ENCODE measurements at regions not wholly inside any gene's neighbourhood (a gene's known extent, or its start where the extent isn't known, plus 50 kb on each side); places are given as distances from the start of the nearest gene placed in this dataset.

DNA sequence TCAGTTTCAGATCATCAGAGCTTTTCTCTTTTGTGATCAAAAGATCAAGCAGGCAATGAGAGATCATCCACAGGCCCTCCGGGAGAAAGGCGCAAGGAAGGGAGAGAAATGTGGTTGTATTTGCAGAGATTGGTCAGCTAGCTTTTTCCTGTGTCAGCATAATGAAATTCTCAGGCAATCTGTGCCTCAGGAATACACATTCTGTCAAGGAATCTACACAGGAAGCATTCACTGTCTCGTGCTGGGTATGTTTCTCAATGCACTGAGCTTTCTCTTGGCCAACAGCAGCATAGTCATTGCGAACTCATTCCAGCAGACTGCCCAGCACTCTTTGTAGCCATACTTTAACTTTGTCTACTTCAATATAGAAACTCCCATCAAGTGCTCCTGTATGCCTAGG, 413.7 kb downstream of the PPP3CA start:
- Histone ChIP-seq H3K4me1 (no peaks in the 10 kb centered on the region), H3K4me3 (no peak overlapping the region), H3K27ac (no peak overlapping the region), H3K9me3 (no peaks in the 10 kb centered on the region), H3K36me3 (ENCODE audit: low read depth, missing control alignments) (no peaks in the 10 kb centered on the region), H3K27me3 (no peaks in the 10 kb centered on the region)
- no peak for DNase-seq
- no peak for TF ChIP-seq POLR2A (IDR thresholded peaks at IDR 0.05)
- TF ChIP-seq, protein P1, sequence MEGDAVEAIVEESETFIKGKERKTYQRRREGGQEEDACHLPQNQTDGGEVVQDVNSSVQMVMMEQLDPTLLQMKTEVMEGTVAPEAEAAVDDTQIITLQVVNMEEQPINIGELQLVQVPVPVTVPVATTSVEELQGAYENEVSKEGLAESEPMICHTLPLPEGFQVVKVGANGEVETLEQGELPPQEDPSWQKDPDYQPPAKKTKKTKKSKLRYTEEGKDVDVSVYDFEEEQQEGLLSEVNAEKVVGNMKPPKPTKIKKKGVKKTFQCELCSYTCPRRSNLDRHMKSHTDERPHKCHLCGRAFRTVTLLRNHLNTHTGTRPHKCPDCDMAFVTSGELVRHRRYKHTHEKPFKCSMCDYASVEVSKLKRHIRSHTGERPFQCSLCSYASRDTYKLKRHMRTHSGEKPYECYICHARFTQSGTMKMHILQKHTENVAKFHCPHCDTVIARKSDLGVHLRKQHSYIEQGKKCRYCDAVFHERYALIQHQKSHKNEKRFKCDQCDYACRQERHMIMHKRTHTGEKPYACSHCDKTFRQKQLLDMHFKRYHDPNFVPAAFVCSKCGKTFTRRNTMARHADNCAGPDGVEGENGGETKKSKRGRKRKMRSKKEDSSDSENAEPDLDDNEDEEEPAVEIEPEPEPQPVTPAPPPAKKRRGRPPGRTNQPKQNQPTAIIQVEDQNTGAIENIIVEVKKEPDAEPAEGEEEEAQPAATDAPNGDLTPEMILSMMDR (IDR thresholded peaks at IDR 0.05) = no peak
- intact Hi-C loops (cut with DNase I; ENCODE audit: low total_unique reads) = no loop called here
- WGBS, 2 donors = 55 to 60% methylated on average over 4 of the region's 4 CpGs

DNA sequence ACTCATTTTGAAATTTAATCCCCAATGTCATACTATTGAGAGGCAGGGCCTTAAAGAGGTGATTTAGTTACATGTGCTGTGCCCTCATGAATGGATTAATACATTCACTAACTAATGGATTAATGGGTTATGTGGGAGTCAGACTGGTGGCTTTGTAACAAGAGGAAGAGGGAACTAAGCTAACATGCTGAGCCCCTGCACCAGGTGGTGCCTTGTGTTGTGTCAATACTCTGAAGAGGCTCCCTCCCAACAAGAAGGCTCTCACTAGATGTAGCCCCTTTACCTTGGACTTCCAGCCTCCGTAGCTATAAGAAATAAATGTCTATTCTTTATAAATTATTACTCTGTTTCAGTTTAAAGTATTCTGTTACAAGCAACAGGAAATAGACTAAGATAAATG, 411.9 kb upstream of the EMCN start:
- no peak for TF ChIP-seq POLR2A (IDR thresholded peaks at IDR 0.05)
- TF ChIP-seq, protein P1 (IDR thresholded peaks at IDR 0.05) = no peak
- Histone ChIP-seq H3K9me3 (no peaks in the 10 kb centered on the region), H3K27me3 (no peaks in the 10 kb centered on the region), H3K4me3 (no peak overlapping the region), H3K36me3 (ENCODE audit: low read depth, missing control alignments) (no peaks in the 10 kb centered on the region), H3K27ac (no peak overlapping the region), H3K4me1 (no peaks in the 10 kb centered on the region)
- intact Hi-C loops (cut with DNase I; ENCODE audit: low total_unique reads) = no loop called here
- DNase-seq = no peak
- WGBS, 2 donors = 53 to 74% methylated on average over 1 of the region's 1 CpG

DNA sequence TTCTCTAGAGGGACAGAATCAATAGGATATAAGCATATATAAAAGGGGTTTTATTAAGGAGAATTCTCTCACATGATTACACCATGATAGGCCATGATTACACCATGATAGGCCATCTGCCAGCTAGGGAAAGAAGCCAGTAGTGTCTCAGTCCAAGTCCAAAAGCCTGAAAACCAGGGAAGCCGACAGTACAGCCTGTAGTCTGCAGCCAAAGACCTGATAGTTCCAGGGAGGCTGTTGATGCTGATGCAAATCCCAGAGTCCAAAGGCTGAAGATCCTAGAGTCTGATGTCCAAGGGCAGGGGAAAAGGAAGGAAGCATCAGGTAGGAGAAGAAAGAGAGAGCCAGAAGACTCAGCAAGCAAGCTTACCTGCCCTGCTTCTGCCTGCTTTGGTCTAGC, 411.3 kb upstream of the EMCN start:
- H3K9me3 ChIP-seq = no peaks in the 10 kb centered on the region
- TF ChIP-seq, protein P1 (IDR thresholded peaks at IDR 0.05) = no peak
- TF ChIP-seq POLR2A (IDR thresholded peaks at IDR 0.05) = no peak
- H3K27me3 ChIP-seq = no peaks in the 10 kb centered on the region
- no peaks in the 10 kb centered on the region for H3K4me1 ChIP-seq
- no peaks in the 10 kb centered on the region for H3K36me3 ChIP-seq (ENCODE audit: low read depth, missing control alignments)
- no peak overlapping the region for H3K27ac ChIP-seq
- H3K4me3 ChIP-seq = no peak overlapping the region
- intact Hi-C loops (cut with DNase I; ENCODE audit: low total_unique reads) = no loop called here
- no peak for DNase-seq
- 71 to 85% methylated on average over 1 of the region's 1 CpG for WGBS, 2 donors

DNA sequence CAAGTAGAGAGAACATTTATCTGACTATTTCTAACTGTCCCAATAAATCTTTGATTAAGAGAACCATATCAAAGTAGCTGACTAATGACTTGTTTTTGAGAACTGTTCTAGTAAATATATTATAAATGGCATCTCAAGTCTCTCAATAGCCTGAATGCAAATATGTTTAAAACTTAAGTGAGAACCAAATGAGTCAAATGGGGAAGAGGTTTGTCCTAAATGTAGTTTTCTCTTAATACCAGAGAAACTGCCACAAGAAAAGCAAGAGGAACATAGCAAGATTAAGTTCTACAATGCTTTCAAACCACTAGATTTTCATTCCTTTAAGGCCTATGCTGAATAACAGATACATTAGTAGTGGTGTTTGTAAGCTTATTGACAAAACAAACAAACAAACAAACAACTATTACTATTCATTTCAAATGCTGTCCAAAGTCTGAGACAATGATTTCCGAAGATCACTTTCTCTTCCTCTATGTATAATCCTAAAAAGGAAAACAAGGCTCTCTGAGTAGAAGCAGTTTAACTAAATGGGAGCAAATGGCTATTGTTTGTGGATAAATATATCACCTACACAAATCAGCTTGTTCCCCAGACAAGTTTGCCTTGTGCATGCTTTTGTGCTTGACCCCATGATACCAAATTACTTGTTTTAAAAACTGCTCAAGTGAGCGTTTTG, 408.4 kb upstream of the EMCN start:
- Histone ChIP-seq H3K4me3 (no peak overlapping the region), H3K4me1 (no peaks in the 10 kb centered on the region), H3K27me3 (no peaks in the 10 kb centered on the region), H3K36me3 (ENCODE audit: low read depth, missing control alignments) (no peaks in the 10 kb centered on the region), H3K9me3 (no peaks in the 10 kb centered on the region), H3K27ac (no peak overlapping the region)
- 86 to 90% methylated on average over 2 of the region's 2 CpGs for WGBS, 2 donors
- TF ChIP-seq POLR2A (IDR thresholded peaks at IDR 0.05) = no peak
- TF ChIP-seq, protein P1 (IDR thresholded peaks at IDR 0.05) = no peak
- intact Hi-C loops (cut with DNase I; ENCODE audit: low total_unique reads) = no loop called here
- no peak for DNase-seq

DNA sequence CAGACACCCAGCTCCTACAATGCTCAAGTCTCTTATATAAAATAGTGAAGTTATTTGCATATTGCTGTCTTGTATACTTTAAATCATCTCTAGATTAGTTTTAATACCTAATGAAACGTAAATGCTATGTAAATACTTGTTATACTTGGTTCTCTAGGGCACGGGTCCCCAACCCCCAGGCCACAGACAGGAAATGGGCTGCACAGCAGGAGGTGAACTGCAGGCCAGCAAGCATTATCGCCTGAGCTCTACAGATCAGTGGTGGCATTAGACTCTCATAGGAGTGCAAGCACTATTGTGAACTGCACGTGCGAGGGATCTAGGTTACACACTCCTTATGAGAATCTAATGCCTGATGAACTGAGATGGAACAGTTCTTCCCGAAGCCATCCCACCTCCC, 395.9 kb upstream of the EMCN start:
- Histone ChIP-seq H3K27me3 (no peaks in the 10 kb centered on the region), H3K4me1 (no peaks in the 10 kb centered on the region), H3K9me3 (no peaks in the 10 kb centered on the region), H3K27ac (no peak overlapping the region), H3K4me3 (no peak overlapping the region), H3K36me3 (ENCODE audit: low read depth, missing control alignments) (no peaks in the 10 kb centered on the region)
- no peak for TF ChIP-seq POLR2A (IDR thresholded peaks at IDR 0.05)
- TF ChIP-seq, protein P1 (IDR thresholded peaks at IDR 0.05) = no peak
- DNase-seq = no peak
- intact Hi-C loops (cut with DNase I; ENCODE audit: low total_unique reads) = no loop called here
- WGBS, 2 donors = 73 to 91% methylated on average over 6 of the region's 6 CpGs
